AML-193 (cell line): ENCODE measurements at regions not wholly inside any gene's neighbourhood (a gene's known extent, or its start where the extent isn't known, plus 50 kb on each side); places are given as distances from the start of the nearest gene placed in this dataset.
"Not testable (repeated sequence)": the region's sequence is repeated elsewhere in the genome, so short reads cannot be mapped to it uniquely, and the experiment has no call there.

ENCODE experiments used
- DNase-seq, 2 experiments: peaks; one replicate each; lab custom pipeline; 2025; lab: John Stamatoyannopoulos, UW

- no peak for DNase-seq
Measured at GRCh38 chrX:121649417-121649816, 602.0 kb downstream of the GLUD2 start.

- no peak for DNase-seq
Measured at GRCh38 chrX:121655276-121655675, 607.9 kb downstream of the GLUD2 start.

GRCh38 chrX:121666171-121666570, 618.8 kb downstream of the GLUD2 start:
- DNase-seq = no peak

GRCh38 chrX:121671649-121672048, 624.2 kb downstream of the GLUD2 start:
- no peak for DNase-seq

GRCh38 chrX:121709236-121709635, 661.8 kb downstream of the GLUD2 start:
- DNase-seq = not testable (repeated sequence)

- no peak for DNase-seq
Measured at GRCh38 chrX:121733514-121733913, 686.1 kb downstream of the GLUD2 start.

GRCh38 chrX:121746105-121746504, 698.7 kb downstream of the GLUD2 start:
- no peak for DNase-seq

- DNase-seq = not testable (repeated sequence)
Measured at GRCh38 chrX:121753602-121754001, 706.2 kb downstream of the GLUD2 start.

GRCh38 chrX:121754301-121754700, 706.9 kb downstream of the GLUD2 start:
- no peak for DNase-seq

- no peak for DNase-seq
Measured at GRCh38 chrX:121755541-121755940, 708.1 kb downstream of the GLUD2 start.

- no peak for DNase-seq
Measured at GRCh38 chrX:121761845-121762244, 714.4 kb downstream of the GLUD2 start.

GRCh38 chrX:121763671-121764070, 716.3 kb downstream of the GLUD2 start:
- DNase-seq = no peak

- DNase-seq = not testable (repeated sequence)
Measured at GRCh38 chrX:121768210-121768609, 720.8 kb downstream of the GLUD2 start.

GRCh38 chrX:121781991-121782390, 734.6 kb downstream of the GLUD2 start:
- no peak for DNase-seq

- no peak for DNase-seq
Measured at GRCh38 chrX:121782544-121782943, 735.1 kb downstream of the GLUD2 start.

- DNase-seq = no peak
Measured at GRCh38 chrX:121782976-121783375, 735.6 kb downstream of the GLUD2 start.

GRCh38 chrX:121802881-121803412, 755.5 kb downstream of the GLUD2 start:
- no peak for DNase-seq

GRCh38 chrX:121823406-121823805, 776.0 kb downstream of the GLUD2 start:
- no peak for DNase-seq

GRCh38 chrX:121831601-121832000, 784.2 kb downstream of the GLUD2 start:
- DNase-seq = no peak

GRCh38 chrX:121832446-121832845, 785.0 kb downstream of the GLUD2 start:
- no peak for DNase-seq

GRCh38 chrX:121836000-121836399, 788.6 kb downstream of the GLUD2 start:
- DNase-seq = no peak

GRCh38 chrX:121851033-121851432, 803.6 kb downstream of the GLUD2 start:
- DNase-seq = no peak

- no peak for DNase-seq
Measured at GRCh38 chrX:121853762-121854613, 806.6 kb downstream of the GLUD2 start.

- DNase-seq = no peak
Measured at GRCh38 chrX:121854614-121854911, 807.2 kb downstream of the GLUD2 start.
